Mesodermal cell (in vitro differentiated cells): ENCODE measurements at regions not wholly inside any gene's neighbourhood (a gene's known extent, or its start where the extent isn't known, plus 50 kb on each side); places are given as distances from the start of the nearest gene placed in this dataset.

ENCODE experiments used
- H3K27ac ChIP-seq: 2 replicates; pipeline ENCODE4 v1.7.0; 2013; ENCODE audit warnings: mild to moderate bottlenecking, low read depth, low read length, moderate library complexity; ENCODE audit not compliant: severe bottlenecking
- H3K36me3 ChIP-seq: 2 replicates; pipeline ENCODE4 v1.7.1; 2013; ENCODE audit warnings: mild to moderate bottlenecking, low read length, moderate library complexity; ENCODE audit not compliant: control insufficient read depth, insufficient read depth
- H3K4me1 ChIP-seq: one replicate; pipeline ENCODE4 v1.7.1; 2013; ENCODE audit warnings: mild to moderate bottlenecking, low read length; ENCODE audit not compliant: insufficient read depth, control insufficient read depth, poor library complexity, severe bottlenecking
- H3K4me3 ChIP-seq: 2 replicates; pipeline ENCODE4 v1.7.0; 2013; ENCODE audit warnings: low read length, control low read depth, mild to moderate bottlenecking; ENCODE audit not compliant: insufficient read depth, poor library complexity, severe bottlenecking; ENCODE audit errors: extremely low read depth
- H3K9me3 ChIP-seq: 2 replicates; pipeline ENCODE4 v1.7.1; 2013; ENCODE audit warnings: mild to moderate bottlenecking, low read length, moderate library complexity; ENCODE audit not compliant: control insufficient read depth
- whole genome bisulfite sequencing, 2 experiments: methylation state at CpG; one replicate each; pipeline ENCODE4 v1.1.5; 2013; ENCODE audit warnings: missing lambda C conversion rate in 2 of 2; ENCODE audit not compliant: insufficient coverage in 2 of 2; 5-methylcytosine and 5-hydroxymethylcytosine counted together

- Histone ChIP-seq H3K4me1 (no peaks in the 10 kb centered on the region), H3K4me3 (no peak overlapping the region), H3K27ac (no peak overlapping the region), H3K9me3 (no peaks in the 10 kb centered on the region), H3K36me3 (no peaks in the 10 kb centered on the region)
- WGBS, 2 experiments, result 90 to 94% methylated on average over 17 to 19 of the region's 21 CpGs
Observed at GRCh38 chr11:134512571-134513538, 100.8 kb upstream of the B3GAT1 start.

DNA sequence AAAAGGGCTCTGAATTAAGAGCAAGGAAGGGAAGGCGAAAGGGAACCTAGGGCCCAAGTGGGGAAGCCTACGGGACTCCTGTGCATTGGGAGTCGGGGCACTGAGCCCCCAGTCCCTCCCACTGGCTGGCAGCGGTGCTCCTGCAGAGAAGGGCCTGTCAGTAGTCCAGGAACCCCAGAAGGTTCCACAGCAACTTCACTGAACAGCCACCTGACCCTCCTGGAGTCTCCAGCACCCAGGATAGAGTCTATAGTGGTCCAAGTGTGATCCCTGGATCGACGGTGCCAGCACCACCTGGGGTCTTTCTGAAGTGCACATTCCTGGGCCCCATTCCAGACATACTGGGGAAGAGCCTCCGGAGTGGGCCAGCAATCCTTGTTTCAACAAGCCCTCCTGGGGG is 100.0 kb upstream of the B3GAT1 start:
- Histone ChIP-seq H3K36me3 (no peaks in the 10 kb centered on the region), H3K9me3 (no peaks in the 10 kb centered on the region), H3K4me3 (no peak overlapping the region), H3K4me1 (no peaks in the 10 kb centered on the region), H3K27ac (no peak overlapping the region)
- WGBS, 2 experiments, result 83 to 92% methylated on average over 5 to 7 of the region's 7 CpGs

GRCh38 chr11:134511255-134511654 is 99.2 kb upstream of the B3GAT1 start:
- Histone ChIP-seq H3K36me3 (no peaks in the 10 kb centered on the region), H3K9me3 (no peaks in the 10 kb centered on the region), H3K27ac (no peak overlapping the region), H3K4me3 (no peak overlapping the region), H3K4me1 (no peaks in the 10 kb centered on the region)
- 90% methylated on average over 1 of the region's 2 CpGs; no CpG with 5 or more reads in 1 of the 2 experiments for WGBS, 2 experiments

- Histone ChIP-seq H3K4me3 (no peak overlapping the region), H3K4me1 (no peaks in the 10 kb centered on the region), H3K27ac (no peak overlapping the region), H3K36me3 (no peaks in the 10 kb centered on the region), H3K9me3 (no peaks in the 10 kb centered on the region)
- WGBS, 2 experiments, result 84 to 86% methylated on average over 10 to 18 of the region's 22 CpGs
Observed at GRCh38 chr11:134510233-134511040, 98.4 kb upstream of the B3GAT1 start.

- no peak overlapping the region for H3K4me3 ChIP-seq
- WGBS, 2 experiments, result 87 to 88% methylated on average over 17 to 20 of the region's 20 CpGs
- no peaks in the 10 kb centered on the region for H3K36me3 ChIP-seq
Observed at GRCh38 chr11:134509381-134510232, 97.6 kb upstream of the B3GAT1 start.

GRCh38 chr11:134508219-134508990 is 96.4 kb upstream of the B3GAT1 start:
- Histone ChIP-seq H3K4me1 (no peaks in the 10 kb centered on the region), H3K36me3 (no peaks in the 10 kb centered on the region), H3K4me3 (no peak overlapping the region), H3K27ac (no peak overlapping the region), H3K9me3 (no peaks in the 10 kb centered on the region)
- WGBS, 2 experiments, result 84 to 92% methylated on average over 11 to 16 of the region's 17 CpGs

More at GRCh38 chr11:134509381-134510232, 97.6 kb upstream of the B3GAT1 start:
- H3K4me1 ChIP-seq, result no peaks in the 10 kb centered on the region
- H3K9me3 ChIP-seq, result no peaks in the 10 kb centered on the region
- H3K27ac ChIP-seq, result no peak overlapping the region

- 100% methylated on average over 1 of the region's 2 CpGs for WGBS, 2 experiments
- H3K9me3 ChIP-seq, result no peaks in the 10 kb centered on the region
- no peak overlapping the region for H3K27ac ChIP-seq
- H3K4me1 ChIP-seq, result no peaks in the 10 kb centered on the region
- no peak overlapping the region for H3K4me3 ChIP-seq
- no peaks in the 10 kb centered on the region for H3K36me3 ChIP-seq
Observed at GRCh38 chr11:134506046-134506445, 94.0 kb upstream of the B3GAT1 start.

- H3K4me3 ChIP-seq, result no peak overlapping the region
- H3K27ac ChIP-seq, result no peak overlapping the region
- H3K36me3 ChIP-seq, result no peaks in the 10 kb centered on the region
- 86 to 94% methylated on average over 1 to 2 of the region's 3 CpGs for WGBS, 2 experiments
- no peaks in the 10 kb centered on the region for H3K4me1 ChIP-seq
- H3K9me3 ChIP-seq, result no peaks in the 10 kb centered on the region
Observed at GRCh38 chr11:134505125-134505524, 93.1 kb upstream of the B3GAT1 start.

GRCh38 chr11:134504146-134504905 is 92.3 kb upstream of the B3GAT1 start:
- H3K27ac ChIP-seq, result no peak overlapping the region
- H3K4me3 ChIP-seq, result no peak overlapping the region
- H3K4me1 ChIP-seq, result no peaks in the 10 kb centered on the region
- no peaks in the 10 kb centered on the region for H3K36me3 ChIP-seq
- no peaks in the 10 kb centered on the region for H3K9me3 ChIP-seq
- WGBS, 2 experiments, result 69 to 71% methylated on average over 14 to 16 of the region's 16 CpGs
